ENCODE measurements at regions not wholly inside any gene's neighbourhood (a gene's known extent, or its start where the extent isn't known, plus 50 kb on each side); places are given as distances from the start of the nearest gene placed in this dataset.

DNA sequence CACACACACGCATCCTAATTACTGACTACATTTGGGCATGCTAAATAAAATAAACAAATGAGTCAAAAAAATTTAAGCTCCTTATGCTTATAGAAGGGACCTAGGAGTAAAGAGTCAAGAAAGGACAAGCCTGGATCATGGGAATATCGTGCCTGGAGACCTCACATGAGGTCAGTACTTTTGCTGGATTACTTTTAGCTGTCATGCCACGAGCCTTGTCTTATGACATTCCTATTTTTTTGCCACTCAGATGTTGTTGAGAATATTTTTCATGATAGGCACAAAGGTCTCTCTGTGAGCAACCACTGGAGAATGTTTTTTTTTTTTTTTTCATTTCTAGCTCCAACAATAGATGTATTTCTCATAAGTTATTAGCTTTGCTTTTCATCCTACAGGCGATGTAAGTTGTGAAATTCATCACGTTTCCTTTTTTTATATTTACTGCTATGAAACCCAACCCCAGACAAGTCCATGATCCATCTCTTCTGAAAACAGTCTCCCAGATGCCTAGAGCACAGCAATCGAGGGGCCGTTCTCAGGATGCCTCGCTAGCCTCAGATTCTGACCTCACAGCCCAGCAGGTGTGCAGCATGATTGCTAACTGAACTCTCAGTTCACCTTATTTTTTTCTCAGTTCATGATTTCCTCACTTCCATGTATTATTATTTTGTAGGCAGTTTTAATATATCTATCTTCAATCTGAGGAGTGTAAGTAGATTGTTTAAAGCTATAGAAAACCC lies 464.5 kb downstream of the IRS1 start:
- no peaks in the 10 kb centered on the region for H3K27me3 ChIP-seq (ENCODE audit: insufficient read depth, low read length, poor library complexity, severe bottlenecking)
- H3K4me3 Mint-ChIP-seq = no peak overlapping the region
- H3K27me3 Mint-ChIP-seq = peaks cover 0 to 1% of the 10 kb centered on the region in 2 donors
- H3K4me1 ChIP-seq (ENCODE audit: insufficient read depth, low read length) = no peaks in the 10 kb centered on the region
- no peaks in the 10 kb centered on the region for H3K36me3 Mint-ChIP-seq
- ChIA-PET POLR2A (no interaction called here), CTCF (interaction anchor here (1.4 kb wide), 1 partner anchor 467 kb away, joined by 4 read pairs; no protein-coding TSS in a partner anchor)
- H3K9me3 Mint-ChIP-seq = peaks cover 0 to 2% (median 0%) of the 10 kb centered on the region in 5 donors
- H3K4me1 Mint-ChIP-seq = no peaks in the 10 kb centered on the region
- H3K36me3 ChIP-seq (ENCODE audit: insufficient read depth, low read length) = no peaks in the 10 kb centered on the region
- H3K27ac ChIP-seq (ENCODE audit: low read depth, low read length) = no peak overlapping the region
- DNase-seq = no peak
- no peaks in the 10 kb centered on the region for H3K9me3 ChIP-seq (ENCODE audit: low read length)
- H3K4me3 ChIP-seq (ENCODE audit: low read length) = no peak overlapping the region
- H3K27ac Mint-ChIP-seq = no peak overlapping the region

DNA sequence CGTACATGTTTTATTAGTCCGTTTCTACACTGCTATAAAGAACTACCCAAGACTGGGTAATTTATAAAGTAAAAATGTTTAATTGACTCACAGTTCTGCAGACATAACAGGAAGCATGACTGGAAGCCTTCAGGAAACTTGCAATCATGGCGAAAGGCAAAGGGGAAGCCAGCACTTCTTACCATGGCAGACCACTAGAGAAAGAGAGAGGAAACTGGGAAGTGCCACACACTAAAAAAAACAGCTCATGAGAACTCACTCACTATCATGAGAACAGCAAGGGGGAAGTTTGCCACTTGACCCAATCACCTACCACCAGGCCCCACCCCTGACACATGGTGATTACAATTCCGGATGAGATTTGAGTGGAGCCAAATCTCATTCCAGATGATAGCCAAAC lies 466.2 kb downstream of the IRS1 start:
- no peak overlapping the region for H3K4me3 ChIP-seq (ENCODE audit: low read length)
- POLR2A ChIA-PET = no interaction called here
- H3K36me3 Mint-ChIP-seq = no peaks in the 10 kb centered on the region
- CTCF ChIA-PET = no interaction called here
- H3K9me3 ChIP-seq (ENCODE audit: low read length) = no peaks in the 10 kb centered on the region
- H3K27me3 ChIP-seq (ENCODE audit: insufficient read depth, low read length, poor library complexity, severe bottlenecking) = no peaks in the 10 kb centered on the region
- no peak overlapping the region for H3K27ac Mint-ChIP-seq
- peaks cover 0 to 2% (median 0%) of the 10 kb centered on the region in 5 donors for H3K9me3 Mint-ChIP-seq
- no peak for DNase-seq
- no peaks in the 10 kb centered on the region for H3K4me1 Mint-ChIP-seq
- no peaks in the 10 kb centered on the region for H3K4me1 ChIP-seq (ENCODE audit: insufficient read depth, low read length)
- H3K27ac ChIP-seq (ENCODE audit: low read depth, low read length) = no peak overlapping the region
- H3K27me3 Mint-ChIP-seq = peaks cover 0 to 3% of the 10 kb centered on the region in 2 donors
- H3K4me3 Mint-ChIP-seq = no peak overlapping the region
- no peaks in the 10 kb centered on the region for H3K36me3 ChIP-seq (ENCODE audit: insufficient read depth, low read length)

DNA sequence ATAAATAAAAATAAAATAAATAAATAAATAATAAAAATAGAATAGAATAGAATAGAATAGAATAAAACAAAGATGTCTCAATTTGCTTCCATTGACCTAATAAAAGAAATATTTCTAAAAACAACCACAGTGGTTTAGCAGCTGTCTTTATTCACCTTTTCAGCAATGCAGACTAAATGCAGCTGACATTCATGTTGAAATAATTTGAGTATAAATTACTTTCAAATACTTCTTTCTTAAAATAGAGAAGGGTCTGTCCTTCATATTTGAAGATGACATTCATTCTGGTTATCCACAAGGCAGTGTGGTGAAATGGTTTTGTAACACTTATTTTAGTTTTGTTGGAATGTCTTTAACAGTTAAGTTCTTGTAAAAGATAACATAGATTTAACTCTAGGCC lies 469.4 kb downstream of the IRS1 start:
- H3K4me3 ChIP-seq (ENCODE audit: low read length) = no peak overlapping the region
- no peak for DNase-seq
- Mint-ChIP-seq H3K4me3 (no peak overlapping the region), H3K9me3 (peaks cover 0 to 2% (median 0%) of the 10 kb centered on the region in 5 donors), H3K4me1 (no peaks in the 10 kb centered on the region), H3K36me3 (no peaks in the 10 kb centered on the region), H3K27me3 (peaks cover 0 to 3% of the 10 kb centered on the region in 2 donors), H3K27ac (no peak overlapping the region)
- H3K4me1 ChIP-seq (ENCODE audit: insufficient read depth, low read length) = no peaks in the 10 kb centered on the region
- H3K9me3 ChIP-seq (ENCODE audit: low read length) = no peaks in the 10 kb centered on the region
- ChIA-PET CTCF (no interaction called here), POLR2A (no interaction called here)
- H3K27me3 ChIP-seq (ENCODE audit: insufficient read depth, low read length, poor library complexity, severe bottlenecking) = no peaks in the 10 kb centered on the region
- H3K36me3 ChIP-seq (ENCODE audit: insufficient read depth, low read length) = no peaks in the 10 kb centered on the region
- H3K27ac ChIP-seq (ENCODE audit: low read depth, low read length) = no peak overlapping the region

DNA sequence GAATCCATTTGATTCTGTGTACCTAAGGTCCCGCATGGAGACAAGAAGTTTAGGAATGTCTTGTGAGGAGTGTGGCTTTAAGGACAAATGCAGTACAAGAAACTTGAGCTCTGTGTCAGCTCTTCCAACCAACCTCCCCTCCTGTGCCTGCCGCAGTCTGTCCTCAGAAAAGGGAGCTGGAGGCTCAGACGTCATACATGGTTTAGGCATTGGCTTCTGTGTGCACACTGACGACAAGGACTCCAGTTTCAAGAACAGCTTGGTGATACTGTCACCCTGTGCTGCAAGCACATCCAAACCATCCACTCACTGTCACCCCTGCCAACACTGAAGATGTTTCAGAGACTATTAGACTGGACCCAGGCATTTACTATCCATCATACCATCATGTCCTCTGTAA lies 470.4 kb downstream of the IRS1 start:
- Histone ChIP-seq H3K4me3 (ENCODE audit: low read length) (no peak overlapping the region), H3K27me3 (ENCODE audit: insufficient read depth, low read length, poor library complexity, severe bottlenecking) (no peaks in the 10 kb centered on the region), H3K9me3 (ENCODE audit: low read length) (no peaks in the 10 kb centered on the region), H3K36me3 (ENCODE audit: insufficient read depth, low read length) (no peaks in the 10 kb centered on the region), H3K4me1 (ENCODE audit: insufficient read depth, low read length) (no peaks in the 10 kb centered on the region), H3K27ac (ENCODE audit: low read depth, low read length) (no peak overlapping the region)
- peaks cover 0 to 7% of the 10 kb centered on the region in 2 donors for H3K27me3 Mint-ChIP-seq
- H3K4me3 Mint-ChIP-seq = no peak overlapping the region
- ChIA-PET POLR2A (no interaction called here), CTCF (no interaction called here)
- no peaks in the 10 kb centered on the region for H3K4me1 Mint-ChIP-seq
- H3K9me3 Mint-ChIP-seq = peaks cover 0 to 2% (median 0%) of the 10 kb centered on the region in 5 donors
- H3K36me3 Mint-ChIP-seq = no peaks in the 10 kb centered on the region
- H3K27ac Mint-ChIP-seq = peak overlapping the region in 1 of 8 donors; percentile 18
- no peak for DNase-seq

DNA sequence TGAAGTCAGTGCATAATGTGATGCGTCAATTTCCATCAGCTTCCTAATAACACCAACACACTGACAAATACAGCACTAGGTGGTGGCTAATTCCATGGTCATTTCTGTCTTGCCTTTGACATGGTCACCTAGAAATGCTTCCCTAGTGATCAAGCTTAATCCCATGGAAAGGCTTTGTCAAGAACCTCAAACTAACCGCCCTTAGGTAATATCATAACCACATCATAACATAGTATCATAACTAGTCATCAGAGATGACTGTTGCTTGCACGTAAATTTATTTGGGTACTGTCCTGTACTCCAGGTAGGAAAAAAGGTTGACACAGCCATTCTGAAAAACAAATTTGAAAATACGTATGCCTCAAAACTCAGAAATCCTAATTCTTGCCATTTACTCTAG lies 471.8 kb downstream of the IRS1 start:
- no peak overlapping the region for H3K27ac ChIP-seq (ENCODE audit: low read depth, low read length)
- no peak overlapping the region for H3K4me3 ChIP-seq (ENCODE audit: low read length)
- no peaks in the 10 kb centered on the region for H3K36me3 ChIP-seq (ENCODE audit: insufficient read depth, low read length)
- H3K27me3 Mint-ChIP-seq = peaks cover 0 to 10% of the 10 kb centered on the region in 2 donors
- DNase-seq = no peak
- no peaks in the 10 kb centered on the region for H3K4me1 ChIP-seq (ENCODE audit: insufficient read depth, low read length)
- POLR2A ChIA-PET = no interaction called here
- CTCF ChIA-PET = no interaction called here
- H3K4me3 Mint-ChIP-seq = no peak overlapping the region
- peaks cover 0 to 2% (median 0%) of the 10 kb centered on the region in 5 donors for H3K9me3 Mint-ChIP-seq
- H3K4me1 Mint-ChIP-seq = no peaks in the 10 kb centered on the region
- no peaks in the 10 kb centered on the region for H3K9me3 ChIP-seq (ENCODE audit: low read length)
- no peaks in the 10 kb centered on the region for H3K36me3 Mint-ChIP-seq
- no peak overlapping the region for H3K27ac Mint-ChIP-seq
- H3K27me3 ChIP-seq (ENCODE audit: insufficient read depth, low read length, poor library complexity, severe bottlenecking) = no peaks in the 10 kb centered on the region

DNA sequence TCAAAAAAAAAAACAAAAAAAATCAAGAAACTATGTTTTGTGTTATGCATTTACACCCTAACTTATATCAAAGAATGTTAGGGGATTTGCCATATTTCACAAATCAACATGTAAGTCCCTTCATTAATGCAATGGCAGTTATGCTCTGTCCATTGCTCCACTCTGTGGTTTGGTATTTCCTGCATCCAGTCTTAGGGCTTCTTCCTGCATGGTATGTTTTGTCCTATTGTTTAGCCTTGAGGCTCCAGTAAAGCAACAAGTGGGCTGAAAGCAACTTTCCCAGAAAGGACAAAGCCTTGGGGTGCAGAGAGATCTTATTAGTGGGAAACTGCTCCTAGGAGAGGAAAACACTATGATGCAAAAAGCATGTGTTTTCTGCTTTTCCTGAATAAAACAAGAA lies 474.1 kb downstream of the IRS1 start:
- Mint-ChIP-seq H3K4me1 (no peaks in the 10 kb centered on the region), H3K36me3 (no peaks in the 10 kb centered on the region), H3K9me3 (no peaks in the 10 kb centered on the region), H3K27me3 (peaks cover 0 to 13% of the 10 kb centered on the region in 2 donors), H3K27ac (no peak overlapping the region), H3K4me3 (no peak overlapping the region)
- Histone ChIP-seq H3K27ac (ENCODE audit: low read depth, low read length) (no peak overlapping the region), H3K9me3 (ENCODE audit: low read length) (no peaks in the 10 kb centered on the region), H3K4me3 (ENCODE audit: low read length) (no peak overlapping the region), H3K4me1 (ENCODE audit: insufficient read depth, low read length) (no peaks in the 10 kb centered on the region), H3K27me3 (ENCODE audit: insufficient read depth, low read length, poor library complexity, severe bottlenecking) (no peaks in the 10 kb centered on the region), H3K36me3 (ENCODE audit: insufficient read depth, low read length) (no peaks in the 10 kb centered on the region)
- ChIA-PET POLR2A (no interaction called here), CTCF (no interaction called here)
- DNase-seq = no peak

DNA sequence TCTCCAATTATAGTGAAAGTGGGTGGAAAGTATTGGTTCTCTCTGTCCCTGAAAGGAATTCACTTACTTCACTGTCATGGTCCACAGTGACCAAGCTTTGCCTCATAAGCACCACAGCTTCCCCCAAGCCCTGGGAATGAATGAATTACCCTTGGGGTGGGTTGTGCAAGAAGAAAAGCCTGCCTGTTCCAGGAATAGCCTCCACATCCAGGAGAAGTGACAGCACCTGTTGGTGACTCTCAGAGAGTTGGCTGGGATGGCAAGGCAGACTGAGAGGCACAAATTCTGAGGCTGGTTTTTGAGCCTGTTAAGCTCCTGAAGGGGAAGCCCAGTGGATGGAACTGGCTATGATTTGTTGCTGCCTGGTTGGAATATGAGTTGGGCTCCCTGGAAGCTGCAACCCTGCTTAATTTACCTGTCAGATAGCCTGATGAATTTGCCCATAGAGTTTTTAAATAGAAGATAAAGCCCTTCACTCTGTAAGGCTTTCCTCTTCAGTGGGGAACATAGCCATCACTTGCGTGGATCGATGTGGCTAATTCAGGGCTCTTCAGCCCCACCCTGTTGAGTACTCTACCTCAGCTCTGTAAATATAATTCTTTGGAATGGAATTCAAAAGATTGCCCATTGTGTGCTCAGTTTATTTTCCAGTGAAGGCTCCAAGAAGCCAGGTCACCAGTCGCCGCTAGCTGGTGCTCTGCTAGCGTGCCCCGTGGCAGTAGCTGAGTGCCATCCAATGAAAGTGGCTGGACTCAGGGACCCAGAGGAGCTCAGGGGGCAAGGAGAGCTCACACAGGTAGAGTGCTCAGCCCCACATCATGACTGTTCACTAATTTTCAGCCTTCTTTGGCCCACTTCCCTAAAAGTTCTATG lies 479.3 kb downstream of the IRS1 start:
- H3K27ac ChIP-seq (ENCODE audit: low read depth, low read length) = no peak overlapping the region
- H3K4me3 ChIP-seq (ENCODE audit: low read length) = no peak overlapping the region
- H3K4me1 ChIP-seq (ENCODE audit: insufficient read depth, low read length) = no peaks in the 10 kb centered on the region
- H3K36me3 Mint-ChIP-seq = no peaks in the 10 kb centered on the region
- no peaks in the 10 kb centered on the region for H3K36me3 ChIP-seq (ENCODE audit: insufficient read depth, low read length)
- no peak for DNase-seq
- H3K27ac Mint-ChIP-seq = no peak overlapping the region
- H3K9me3 Mint-ChIP-seq = no peaks in the 10 kb centered on the region
- POLR2A ChIA-PET = no interaction called here
- H3K27me3 Mint-ChIP-seq = peaks cover 0 to 10% of the 10 kb centered on the region in 2 donors
- H3K9me3 ChIP-seq (ENCODE audit: low read length) = no peaks in the 10 kb centered on the region
- CTCF ChIA-PET = no interaction called here
- no peaks in the 10 kb centered on the region for H3K4me1 Mint-ChIP-seq
- no peak overlapping the region for H3K4me3 Mint-ChIP-seq
- H3K27me3 ChIP-seq (ENCODE audit: insufficient read depth, low read length, poor library complexity, severe bottlenecking) = no peaks in the 10 kb centered on the region

DNA sequence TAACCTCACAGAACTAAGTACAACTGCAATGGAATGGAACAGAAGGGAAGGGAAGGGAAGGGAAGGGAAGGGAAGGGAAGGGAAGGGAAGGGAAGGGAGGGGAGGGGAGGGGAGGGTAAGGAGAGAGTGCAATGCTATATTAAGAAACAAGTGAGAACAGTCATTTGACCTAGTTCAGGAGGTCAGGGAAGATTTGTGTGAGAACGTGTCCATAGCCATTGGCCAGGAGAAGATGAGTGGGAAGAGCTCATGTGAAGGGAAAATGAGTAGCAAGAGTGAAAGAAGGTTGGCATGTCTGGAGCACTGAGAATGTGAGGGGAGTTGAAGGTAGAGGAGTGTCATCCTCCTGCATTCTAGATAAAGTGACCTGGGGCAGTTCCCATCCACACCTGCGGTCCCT lies 481.6 kb downstream of the IRS1 start:
- Mint-ChIP-seq H3K36me3 (no peaks in the 10 kb centered on the region), H3K9me3 (no peaks in the 10 kb centered on the region), H3K4me1 (no peaks in the 10 kb centered on the region), H3K4me3 (no peak overlapping the region), H3K27ac (no peak overlapping the region), H3K27me3 (peaks cover 0 to 8% of the 10 kb centered on the region in 2 donors)
- DNase-seq = no peak
- no peaks in the 10 kb centered on the region for H3K36me3 ChIP-seq (ENCODE audit: insufficient read depth, low read length)
- ChIA-PET POLR2A (no interaction called here), CTCF (interaction anchor here (1.2 kb wide), 1 partner anchor 26 kb away, joined by 3 read pairs; no protein-coding TSS in a partner anchor)
- H3K9me3 ChIP-seq (ENCODE audit: low read length) = no peaks in the 10 kb centered on the region
- no peaks in the 10 kb centered on the region for H3K4me1 ChIP-seq (ENCODE audit: insufficient read depth, low read length)
- no peaks in the 10 kb centered on the region for H3K27me3 ChIP-seq (ENCODE audit: insufficient read depth, low read length, poor library complexity, severe bottlenecking)
- H3K27ac ChIP-seq (ENCODE audit: low read depth, low read length) = no peak overlapping the region
- no peak overlapping the region for H3K4me3 ChIP-seq (ENCODE audit: low read length)

Data from CD8-positive, alpha-beta memory T cell (primary cell).